Gastrocnemius medialis (tissue), 4 donors: ENCODE measurements at regions not wholly inside any gene's neighbourhood (a gene's known extent, or its start where the extent isn't known, plus 50 kb on each side); places are given as distances from the start of the nearest gene placed in this dataset.

Experiments used
- CTCF ChIP-seq, 5 experiments: fragments of 450-650 bp in 3 of 5; fragments of 200-600 bp in 2 of 5; sonication (generic) in 2 of 5; IDR thresholded peaks in 4 of 5; conservative IDR thresholded peaks in 1 of 5; 1 replicate in 4 of 5; 2 replicates in 1 of 5; pipeline ENCODE4 v1.5.1; 2016 to 2019; ENCODE audit warnings: antibody characterized with exemption in 5 of 5, mild to moderate bottlenecking in 3 of 5, moderate library complexity in 3 of 5
- POLR2A ChIP-seq, 2 donors: fragments of 450-650 bp; IDR thresholded peaks; one replicate each; pipeline ENCODE4 v1.6.1; 2017; ENCODE audit warnings: antibody characterized with exemption in 2 of 2, mild to moderate bottlenecking in 2 of 2, moderate library complexity in 2 of 2

GRCh38 chr13:97895383-97895782 lies 58.1 kb upstream of the IPO5 start:
- TF ChIP-seq CTCF (IDR thresholded peaks at IDR 0.05 in 4 of 5, conservative IDR thresholded peaks at IDR 0.05 in 1 of 5) (no peak), POLR2A (IDR thresholded peaks at IDR 0.05) (no peak)
